Body of pancreas (tissue), 4 donors: ENCODE measurements at regions not wholly inside any gene's neighbourhood (a gene's known extent, or its start where the extent isn't known, plus 50 kb on each side); places are given as distances from the start of the nearest gene placed in this dataset.
A peak's percentile ranks its signal among the peaks of the same experiment; 100 is the strongest.

ENCODE experiments used
- ATAC-seq: fragments of 150-250 bp; one replicate; pipeline ENCODE4 v1.9.1; 2016
- DNase-seq, 4 donors: peaks; one replicate each; pipeline ENCODE4 v3.0.0-alpha.2; 2019
- H3K27ac ChIP-seq, 4 donors: fragments of 200-600 bp; sonication (generic); 1 replicate in 3 of 4; 2 replicates in 1 of 4; pipeline versions ENCODE4 v1.5.1 to v1.6.1; 2016 to 2019; ENCODE audit warnings: mild to moderate bottlenecking in 1 of 4, mixed read lengths in 1 of 4, moderate library complexity in 1 of 4
- H3K27me3 ChIP-seq, 2 donors: fragments of 200-600 bp; sonication (generic); one replicate each; pipeline ENCODE4 v1.6.0; 2016; ENCODE audit warnings: mild to moderate bottlenecking in 1 of 2
- H3K36me3 ChIP-seq, 2 donors: fragments of 200-600 bp; sonication (generic); replicated peaks in 1 of 2; 2 replicates each; pipeline ENCODE4 v1.5.1; 2016; ENCODE audit warnings: low read depth in 2 of 2; ENCODE audit not compliant: insufficient read depth in 1 of 2
- H3K4me1 ChIP-seq: fragments of 200-600 bp; sonication (generic); one replicate; pipeline ENCODE4 v1.6.0; 2016
- H3K4me3 ChIP-seq, 2 donors: fragments of 200-600 bp; sonication (generic); 1 replicate in 1 of 2; 2 replicates in 1 of 2; pipeline ENCODE4 v1.5.1; 2016 to 2019
- H3K9me3 ChIP-seq, 3 donors: fragments of 200-600 bp; sonication (generic); 1 replicate in 2 of 3; 2 replicates in 1 of 3; pipeline ENCODE4 v1.5.1; 2016
- POLR2A ChIP-seq, 3 donors: fragments of 450-650 bp; IDR thresholded peaks; one replicate each; pipeline ENCODE4 v1.6.1; 2016; ENCODE audit warnings: antibody characterized with exemption in 3 of 3, mild to moderate bottlenecking in 2 of 3
- WGBS, 2 donors: methylation state at CpG; one replicate each; pipeline ENCODE4 v1.1.5; 2017; 5-methylcytosine and 5-hydroxymethylcytosine counted together
- intact Hi-C: fragments of 100-400 bp; cut with DNase I; formaldehyde crosslinking; loops from one replicate; pipeline ENCODE4 v1.15.1; 2023
- TF ChIP-seq, protein P1 (sequence below), 7 experiments: fragments of 450-650 bp in 4 of 7; fragments of 200-600 bp in 3 of 7; sonication (generic) in 3 of 7; IDR thresholded peaks; one replicate each; pipeline ENCODE4 v1.5.1; 2016 to 2019; ENCODE audit warnings: antibody characterized with exemption in 7 of 7

- DNase-seq: no peak
- no peaks in the 10 kb centered on the region for H3K27me3 ChIP-seq
- TF ChIP-seq, protein P1, sequence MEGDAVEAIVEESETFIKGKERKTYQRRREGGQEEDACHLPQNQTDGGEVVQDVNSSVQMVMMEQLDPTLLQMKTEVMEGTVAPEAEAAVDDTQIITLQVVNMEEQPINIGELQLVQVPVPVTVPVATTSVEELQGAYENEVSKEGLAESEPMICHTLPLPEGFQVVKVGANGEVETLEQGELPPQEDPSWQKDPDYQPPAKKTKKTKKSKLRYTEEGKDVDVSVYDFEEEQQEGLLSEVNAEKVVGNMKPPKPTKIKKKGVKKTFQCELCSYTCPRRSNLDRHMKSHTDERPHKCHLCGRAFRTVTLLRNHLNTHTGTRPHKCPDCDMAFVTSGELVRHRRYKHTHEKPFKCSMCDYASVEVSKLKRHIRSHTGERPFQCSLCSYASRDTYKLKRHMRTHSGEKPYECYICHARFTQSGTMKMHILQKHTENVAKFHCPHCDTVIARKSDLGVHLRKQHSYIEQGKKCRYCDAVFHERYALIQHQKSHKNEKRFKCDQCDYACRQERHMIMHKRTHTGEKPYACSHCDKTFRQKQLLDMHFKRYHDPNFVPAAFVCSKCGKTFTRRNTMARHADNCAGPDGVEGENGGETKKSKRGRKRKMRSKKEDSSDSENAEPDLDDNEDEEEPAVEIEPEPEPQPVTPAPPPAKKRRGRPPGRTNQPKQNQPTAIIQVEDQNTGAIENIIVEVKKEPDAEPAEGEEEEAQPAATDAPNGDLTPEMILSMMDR (IDR thresholded peaks at IDR 0.05): no peak
- no peak overlapping the region for H3K27ac ChIP-seq
- H3K4me1 ChIP-seq: peaks cover 5% of the 10 kb centered on the region
- WGBS, 2 donors: 64 to 73% methylated on average over 7 of the region's 7 CpGs
- no peaks in the 10 kb centered on the region for H3K36me3 ChIP-seq
- ATAC-seq: no peak
- intact Hi-C loops: no loop called here
- H3K4me3 ChIP-seq: no peak overlapping the region
- no peaks in the 10 kb centered on the region for H3K9me3 ChIP-seq
Measured at GRCh38 chr3:43796041-43796596, 105.4 kb downstream of the ABHD5 start.

- Histone ChIP-seq H3K36me3 (no peaks in the 10 kb centered on the region), H3K4me1 (no peaks in the 10 kb centered on the region), H3K27me3 (no peaks in the 10 kb centered on the region), H3K4me3 (no peak overlapping the region), H3K27ac (no peak overlapping the region), H3K9me3 (no peaks in the 10 kb centered on the region)
- TF ChIP-seq POLR2A (IDR thresholded peaks at IDR 0.05): no peak
- TF ChIP-seq, protein P1 (IDR thresholded peaks at IDR 0.05): no peak
- WGBS, 2 donors: 67 to 74% methylated on average over 5 of the region's 5 CpGs
- ATAC-seq (no peak), DNase-seq (no peak)
- intact Hi-C loops: no loop called here
Measured at GRCh38 chr3:43797794-43798193, 107.1 kb downstream of the ABHD5 start.

- 80 to 81% methylated on average over 2 of the region's 2 CpGs for WGBS, 2 donors
- intact Hi-C loops: no loop called here
- H3K4me3 ChIP-seq: no peak overlapping the region
- H3K4me1 ChIP-seq: no peaks in the 10 kb centered on the region
- no peak for DNase-seq
- no peaks in the 10 kb centered on the region for H3K9me3 ChIP-seq
- no peaks in the 10 kb centered on the region for H3K36me3 ChIP-seq
- H3K27me3 ChIP-seq: no peaks in the 10 kb centered on the region
- no peak for TF ChIP-seq POLR2A (IDR thresholded peaks at IDR 0.05)
- TF ChIP-seq, protein P1 (IDR thresholded peaks at IDR 0.05): no peak
- ATAC-seq: no peak
- H3K27ac ChIP-seq: no peak overlapping the region
Measured at GRCh38 chr3:43810797-43811196, 120.1 kb downstream of the ABHD5 start.

DNA sequence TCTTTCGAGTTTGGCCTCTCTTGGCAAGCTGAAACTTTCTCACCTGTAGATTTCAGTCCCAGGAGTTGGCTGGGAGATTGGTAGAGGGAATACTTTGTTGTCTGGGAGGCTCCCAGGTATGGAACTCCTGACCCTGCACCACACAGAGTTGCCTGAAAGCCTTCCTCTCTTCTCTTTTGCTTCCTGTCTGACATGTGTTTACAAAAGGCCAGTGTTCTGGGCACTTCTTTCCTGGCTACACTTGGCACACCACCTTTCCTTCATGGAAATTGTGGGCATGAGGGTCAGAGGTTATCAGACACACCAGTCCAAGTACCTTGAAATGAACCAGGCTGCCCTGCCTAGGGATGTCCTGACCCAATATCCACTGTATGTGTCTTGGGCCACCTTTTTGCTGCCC, 123.7 kb downstream of the ABHD5 start:
- no peak for ATAC-seq
- intact Hi-C loops: no loop called here

GRCh38 chr3:43816372-43816771, 125.6 kb downstream of the ABHD5 start:
- TF ChIP-seq, protein P1 (IDR thresholded peaks at IDR 0.05): no peak
- TF ChIP-seq POLR2A (IDR thresholded peaks at IDR 0.05): no peak
- 71 to 74% methylated on average over 1 of the region's 1 CpG for WGBS, 2 donors
- Histone ChIP-seq H3K27ac (no peak overlapping the region), H3K27me3 (no peaks in the 10 kb centered on the region), H3K36me3 (no peaks in the 10 kb centered on the region), H3K9me3 (no peaks in the 10 kb centered on the region), H3K4me3 (no peak overlapping the region), H3K4me1 (no peaks in the 10 kb centered on the region)
- ATAC-seq (no peak), DNase-seq (no peak)
- intact Hi-C loops: no loop called here

More for the DNA sequence above, 123.7 kb downstream of the ABHD5 start:
- TF ChIP-seq, protein P1 (IDR thresholded peaks at IDR 0.05): no peak
- no peak for TF ChIP-seq POLR2A (IDR thresholded peaks at IDR 0.05)
- H3K4me1 ChIP-seq: no peaks in the 10 kb centered on the region
- H3K36me3 ChIP-seq: no peaks in the 10 kb centered on the region
- no peaks in the 10 kb centered on the region for H3K9me3 ChIP-seq
- peak overlapping the region in 2 of 4 donors; percentile 4 to 17 for H3K27ac ChIP-seq
- WGBS, 2 donors: 21 to 38% methylated on average over 1 of the region's 1 CpG
- no peaks in the 10 kb centered on the region for H3K27me3 ChIP-seq
- no peak overlapping the region for H3K4me3 ChIP-seq
- DNase-seq: peak in 1 of 4 donors; percentile 3
